Activated CD4-positive, alpha-beta T cell treated with anti-CD3 and anti-CD28 coated beads for 36 hours (primary cell): ENCODE measurements at regions not wholly inside any gene's neighbourhood (a gene's known extent, or its start where the extent isn't known, plus 50 kb on each side); places are given as distances from the start of the nearest gene placed in this dataset.

Experiments
- ATAC-seq: fragments of 200-7000 bp; cut with Tn5 transposase; one replicate; pipeline ENCODE4 v1.10.0; 2021; ENCODE audit warnings: mild to moderate bottlenecking, moderate library complexity
- CTCF ChIA-PET: fragments of 350-600 bp; sonication (Branson Sonifier 250); formaldehyde crosslinking; loops from one replicate; lab custom pipeline; 2021; ENCODE audit warnings: antibody characterized with exemption; lab: Charles Lee
- POLR2A ChIA-PET: fragments of 350-600 bp; sonication (Branson Sonifier 250); formaldehyde crosslinking; loops from one replicate; lab custom pipeline; 2021; ENCODE audit warnings: antibody characterized with exemption, inconsistent platforms; lab: Charles Lee
- DNase-seq: peaks from one replicate; pipeline ENCODE4 v3.0.0-alpha.2; 2020
- H3K27ac Mint-ChIP-seq: one replicate; pipeline ENCODE4 v1.8.0; 2021; ENCODE audit warnings: mixed read lengths
- H3K27me3 Mint-ChIP-seq: one replicate; pipeline ENCODE4 v1.8.0; 2021; ENCODE audit warnings: mixed read lengths
- H3K36me3 Mint-ChIP-seq: one replicate; pipeline ENCODE4 v1.8.0; 2021; ENCODE audit warnings: low read depth, mixed read lengths
- H3K4me1 Mint-ChIP-seq: one replicate; pipeline ENCODE4 v1.8.0; 2021; ENCODE audit warnings: mixed read lengths
- H3K4me3 Mint-ChIP-seq: one replicate; pipeline ENCODE4 v1.8.0; 2021; ENCODE audit warnings: mild to moderate bottlenecking, moderate library complexity, mixed read lengths
- H3K9me3 Mint-ChIP-seq: one replicate; pipeline ENCODE4 v1.8.0; 2021; ENCODE audit warnings: low read depth, mixed read lengths
- intact Hi-C, 2 experiments: fragments of 100-400 bp; cut with DNase I in 1 of 2; cut with micrococcal nuclease in 1 of 2; formaldehyde crosslinking; loops; one replicate each; pipeline versions ENCODE4 v1.14.2 to v1.15.1; 2022 to 2024; cut with DNase I, micrococcal nuclease

- no peaks in the 10 kb centered on the region for H3K4me1 Mint-ChIP-seq
- intact Hi-C loops: no loop called here
- CTCF ChIA-PET: no interaction called here
- DNase-seq (no peak), ATAC-seq (no peak)
- no peaks in the 10 kb centered on the region for H3K36me3 Mint-ChIP-seq
- no peaks in the 10 kb centered on the region for H3K27me3 Mint-ChIP-seq
- peaks cover 8% of the 10 kb centered on the region for H3K9me3 Mint-ChIP-seq
- POLR2A ChIA-PET: no interaction called here
- no peak overlapping the region for H3K4me3 Mint-ChIP-seq
- no peak overlapping the region for H3K27ac Mint-ChIP-seq
Observed at GRCh38 chr6:92791403-92791802, 628.0 kb downstream of the EPHA7 start.

GRCh38 chr6:92790381-92790780 is 629.0 kb downstream of the EPHA7 start:
- ChIA-PET CTCF (no interaction called here), POLR2A (no interaction called here)
- ATAC-seq (no peak), DNase-seq (no peak)
- Mint-ChIP-seq H3K27me3 (no peaks in the 10 kb centered on the region), H3K4me1 (no peaks in the 10 kb centered on the region), H3K27ac (no peak overlapping the region), H3K9me3 (peaks cover 8% of the 10 kb centered on the region), H3K36me3 (no peaks in the 10 kb centered on the region), H3K4me3 (no peak overlapping the region)
- intact Hi-C loops: no loop called here

GRCh38 chr6:92784235-92784634 is 635.1 kb downstream of the EPHA7 start:
- Mint-ChIP-seq H3K36me3 (no peaks in the 10 kb centered on the region), H3K27me3 (no peaks in the 10 kb centered on the region), H3K27ac (no peak overlapping the region), H3K9me3 (peaks cover 6% of the 10 kb centered on the region), H3K4me1 (no peaks in the 10 kb centered on the region), H3K4me3 (no peak overlapping the region)
- ChIA-PET CTCF (no interaction called here), POLR2A (no interaction called here)
- DNase-seq (no peak), ATAC-seq (no peak)
- intact Hi-C loops: no loop called here

GRCh38 chr6:92779746-92780145 is 639.6 kb downstream of the EPHA7 start:
- ATAC-seq (no peak), DNase-seq (no peak)
- Mint-ChIP-seq H3K27ac (no peak overlapping the region), H3K4me1 (no peaks in the 10 kb centered on the region), H3K4me3 (no peak overlapping the region), H3K36me3 (no peaks in the 10 kb centered on the region), H3K27me3 (no peaks in the 10 kb centered on the region), H3K9me3 (peaks cover 4% of the 10 kb centered on the region)
- ChIA-PET POLR2A (no interaction called here), CTCF (no interaction called here)
- intact Hi-C loops: no loop called here

- Mint-ChIP-seq H3K27me3 (no peaks in the 10 kb centered on the region), H3K9me3 (peaks cover 4% of the 10 kb centered on the region), H3K27ac (no peak overlapping the region), H3K4me3 (no peak overlapping the region), H3K36me3 (no peaks in the 10 kb centered on the region), H3K4me1 (no peaks in the 10 kb centered on the region)
- ATAC-seq: no peak
- ChIA-PET POLR2A (no interaction called here), CTCF (no interaction called here)
- intact Hi-C loops: no loop called here
- DNase-seq: no peak
Observed at GRCh38 chr6:92777146-92777740, 642.1 kb downstream of the EPHA7 start.

- no peak overlapping the region for H3K4me3 Mint-ChIP-seq
Observed at GRCh38 chr6:92770540-92770939, 648.8 kb downstream of the EPHA7 start.

GRCh38 chr6:92767101-92767500 is 652.3 kb downstream of the EPHA7 start:
- Mint-ChIP-seq H3K9me3 (no peaks in the 10 kb centered on the region), H3K27ac (no peak overlapping the region), H3K4me3 (no peak overlapping the region), H3K36me3 (no peaks in the 10 kb centered on the region), H3K4me1 (no peaks in the 10 kb centered on the region), H3K27me3 (no peaks in the 10 kb centered on the region)
- POLR2A ChIA-PET: no interaction called here
- ATAC-seq: no peak
- intact Hi-C loops: no loop called here
- CTCF ChIA-PET: no interaction called here
- no peak for DNase-seq

More at GRCh38 chr6:92770540-92770939, 648.8 kb downstream of the EPHA7 start:
- ChIA-PET CTCF (no interaction called here), POLR2A (no interaction called here)
- no peak overlapping the region for H3K27ac Mint-ChIP-seq
- ATAC-seq: no peak
- H3K27me3 Mint-ChIP-seq: no peaks in the 10 kb centered on the region
- no peaks in the 10 kb centered on the region for H3K36me3 Mint-ChIP-seq
- no peak for DNase-seq
- H3K9me3 Mint-ChIP-seq: peaks cover 2% of the 10 kb centered on the region
- H3K4me1 Mint-ChIP-seq: no peaks in the 10 kb centered on the region
- intact Hi-C loops: no loop called here

GRCh38 chr6:92763680-92764079 is 655.7 kb downstream of the EPHA7 start:
- H3K9me3 Mint-ChIP-seq: no peaks in the 10 kb centered on the region
- H3K27me3 Mint-ChIP-seq: no peaks in the 10 kb centered on the region
- DNase-seq (no peak), ATAC-seq (no peak)
- H3K36me3 Mint-ChIP-seq: no peaks in the 10 kb centered on the region
- no peak overlapping the region for H3K4me3 Mint-ChIP-seq
- CTCF ChIA-PET: no interaction called here
- H3K4me1 Mint-ChIP-seq: no peaks in the 10 kb centered on the region
- H3K27ac Mint-ChIP-seq: no peak overlapping the region
- POLR2A ChIA-PET: no interaction called here
- intact Hi-C loops: no loop called here

GRCh38 chr6:92763274-92763584 is 656.1 kb downstream of the EPHA7 start:
- POLR2A ChIA-PET: no interaction called here
- CTCF ChIA-PET: no interaction called here
- intact Hi-C loops: no loop called here
- Mint-ChIP-seq H3K27ac (no peak overlapping the region), H3K9me3 (no peaks in the 10 kb centered on the region), H3K36me3 (no peaks in the 10 kb centered on the region), H3K4me1 (no peaks in the 10 kb centered on the region), H3K27me3 (no peaks in the 10 kb centered on the region), H3K4me3 (no peak overlapping the region)
- DNase-seq (no peak), ATAC-seq (no peak)

- no peaks in the 10 kb centered on the region for H3K4me1 Mint-ChIP-seq
- ATAC-seq: no peak
- intact Hi-C loops: no loop called here
- H3K27ac Mint-ChIP-seq: no peak overlapping the region
- H3K27me3 Mint-ChIP-seq: no peaks in the 10 kb centered on the region
- H3K9me3 Mint-ChIP-seq: no peaks in the 10 kb centered on the region
- ChIA-PET CTCF (no interaction called here), POLR2A (no interaction called here)
- DNase-seq: no peak
- H3K36me3 Mint-ChIP-seq: no peaks in the 10 kb centered on the region
- no peak overlapping the region for H3K4me3 Mint-ChIP-seq
Observed at GRCh38 chr6:92762443-92763273, 656.7 kb downstream of the EPHA7 start.

GRCh38 chr6:92759178-92759577 is 660.2 kb downstream of the EPHA7 start:
- DNase-seq (no peak), ATAC-seq (no peak)
- Mint-ChIP-seq H3K9me3 (peaks cover 2% of the 10 kb centered on the region), H3K27me3 (no peaks in the 10 kb centered on the region), H3K4me3 (no peak overlapping the region), H3K4me1 (no peaks in the 10 kb centered on the region), H3K27ac (no peak overlapping the region), H3K36me3 (no peaks in the 10 kb centered on the region)
- intact Hi-C loops: no loop called here
- ChIA-PET CTCF (no interaction called here), POLR2A (no interaction called here)

GRCh38 chr6:92757925-92758324 is 661.4 kb downstream of the EPHA7 start:
- no peaks in the 10 kb centered on the region for H3K4me1 Mint-ChIP-seq
- H3K27me3 Mint-ChIP-seq: no peaks in the 10 kb centered on the region
- no peaks in the 10 kb centered on the region for H3K36me3 Mint-ChIP-seq

More at GRCh38 chr6:92757925-92758324, 661.4 kb downstream of the EPHA7 start:
- ChIA-PET POLR2A (no interaction called here), CTCF (no interaction called here)
- intact Hi-C loops: no loop called here
- Mint-ChIP-seq H3K9me3 (peaks cover 4% of the 10 kb centered on the region), H3K27ac (no peak overlapping the region), H3K4me3 (no peak overlapping the region)
- no peak for DNase-seq
- no peak for ATAC-seq
